HEK293 (cell line): ENCODE measurements at regions not wholly inside any gene's neighbourhood (a gene's known extent, or its start where the extent isn't known, plus 50 kb on each side); places are given as distances from the start of the nearest gene placed in this dataset.

ENCODE experiments used
- CTCF ChIP-seq: fragments of 450-650 bp; formaldehyde crosslinking; IDR thresholded peaks from 2 replicates; pipeline ENCODE4 v1.5.1; 2016; ENCODE audit warnings: missing biosample characterization, missing genetic modification characterization
- ZNF121 ChIP-seq: fragments of 450-650 bp; formaldehyde crosslinking; IDR thresholded peaks from 2 replicates; pipeline ENCODE4 v1.5.1; 2016; ENCODE audit warnings: missing biosample characterization, missing genetic modification characterization
- ZNF157 ChIP-seq: fragments of 450-650 bp; formaldehyde crosslinking; IDR thresholded peaks from 2 replicates; pipeline ENCODE4 v1.5.1; 2016; ENCODE audit warnings: missing biosample characterization, missing genetic modification characterization
- ZNF19 ChIP-seq: fragments of 450-650 bp; formaldehyde crosslinking; IDR thresholded peaks from 2 replicates; pipeline ENCODE4; 2016; ENCODE audit warnings: missing biosample characterization, missing genetic modification characterization, low read depth
- TF ChIP-seq, protein P1 (sequence below): fragments of 450-650 bp; formaldehyde crosslinking; IDR thresholded peaks from 2 replicates; pipeline ENCODE4 v1.5.1; 2016; ENCODE audit warnings: missing biosample characterization, missing genetic modification characterization

DNA sequence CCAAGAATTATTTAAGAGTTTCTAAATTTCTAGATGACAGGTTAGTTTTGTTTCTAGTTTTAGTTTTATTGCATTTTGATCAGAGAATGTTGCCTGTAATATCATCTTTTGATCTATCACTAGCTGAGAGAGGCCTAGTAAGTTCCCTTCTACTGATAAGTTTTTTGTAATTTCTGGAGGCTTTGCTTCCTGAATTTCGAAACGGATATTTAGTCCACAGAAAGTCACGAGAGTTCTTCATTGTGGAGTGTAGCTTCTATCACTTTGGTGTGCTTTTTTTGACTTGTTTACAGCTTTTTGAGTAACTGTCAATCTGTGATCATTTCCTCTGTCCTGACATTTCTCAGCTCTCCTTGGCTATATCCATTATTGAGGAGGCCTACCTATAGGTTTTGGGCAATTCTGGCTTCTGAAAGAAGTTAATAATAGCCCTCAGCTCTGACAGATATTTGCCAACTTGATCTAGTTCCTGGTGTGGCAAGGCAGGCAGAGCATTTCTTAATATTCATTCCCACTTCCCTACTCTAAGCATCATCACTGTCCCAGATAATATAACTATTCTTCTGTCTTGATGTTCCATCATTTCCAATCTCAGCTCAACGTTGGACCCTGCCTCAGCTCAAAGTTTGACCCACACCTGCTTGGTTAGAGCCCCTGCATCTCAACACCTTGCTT, 171.3 kb downstream of the BLID start:
- no peak for TF ChIP-seq CTCF
- no peak for TF ChIP-seq ZNF121
- no peak for TF ChIP-seq ZNF157 (tag by site-specific recombination)
- no peak for TF ChIP-seq ZNF19 (tag by site-specific recombination)
- TF ChIP-seq, protein P1, sequence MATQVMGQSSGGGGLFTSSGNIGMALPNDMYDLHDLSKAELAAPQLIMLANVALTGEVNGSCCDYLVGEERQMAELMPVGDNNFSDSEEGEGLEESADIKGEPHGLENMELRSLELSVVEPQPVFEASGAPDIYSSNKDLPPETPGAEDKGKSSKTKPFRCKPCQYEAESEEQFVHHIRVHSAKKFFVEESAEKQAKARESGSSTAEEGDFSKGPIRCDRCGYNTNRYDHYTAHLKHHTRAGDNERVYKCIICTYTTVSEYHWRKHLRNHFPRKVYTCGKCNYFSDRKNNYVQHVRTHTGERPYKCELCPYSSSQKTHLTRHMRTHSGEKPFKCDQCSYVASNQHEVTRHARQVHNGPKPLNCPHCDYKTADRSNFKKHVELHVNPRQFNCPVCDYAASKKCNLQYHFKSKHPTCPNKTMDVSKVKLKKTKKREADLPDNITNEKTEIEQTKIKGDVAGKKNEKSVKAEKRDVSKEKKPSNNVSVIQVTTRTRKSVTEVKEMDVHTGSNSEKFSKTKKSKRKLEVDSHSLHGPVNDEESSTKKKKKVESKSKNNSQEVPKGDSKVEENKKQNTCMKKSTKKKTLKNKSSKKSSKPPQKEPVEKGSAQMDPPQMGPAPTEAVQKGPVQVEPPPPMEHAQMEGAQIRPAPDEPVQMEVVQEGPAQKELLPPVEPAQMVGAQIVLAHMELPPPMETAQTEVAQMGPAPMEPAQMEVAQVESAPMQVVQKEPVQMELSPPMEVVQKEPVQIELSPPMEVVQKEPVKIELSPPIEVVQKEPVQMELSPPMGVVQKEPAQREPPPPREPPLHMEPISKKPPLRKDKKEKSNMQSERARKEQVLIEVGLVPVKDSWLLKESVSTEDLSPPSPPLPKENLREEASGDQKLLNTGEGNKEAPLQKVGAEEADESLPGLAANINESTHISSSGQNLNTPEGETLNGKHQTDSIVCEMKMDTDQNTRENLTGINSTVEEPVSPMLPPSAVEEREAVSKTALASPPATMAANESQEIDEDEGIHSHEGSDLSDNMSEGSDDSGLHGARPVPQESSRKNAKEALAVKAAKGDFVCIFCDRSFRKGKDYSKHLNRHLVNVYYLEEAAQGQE, result no peak
